NCI-H1417 treated with DMSO at 0.1 percent for 48 hours (cell line): ENCODE measurements at regions not wholly inside any gene's neighbourhood (a gene's known extent, or its start where the extent isn't known, plus 50 kb on each side); places are given as distances from the start of the nearest gene placed in this dataset.
A peak's percentile ranks its signal among the peaks of the same experiment; 100 is the strongest.
"Not testable (repeated sequence)": the region's sequence is repeated elsewhere in the genome, so short reads cannot be mapped to it uniquely, and the experiment has no call there.

Source experiments
- DNase-seq: peaks from one replicate; lab custom pipeline; 2025; lab: John Stamatoyannopoulos, UW

GRCh38 chr2:7759898-7760297, 842.7 kb downstream of the RNF144A start:
- DNase-seq = no peak

- DNase-seq = not testable (repeated sequence)
Observed at GRCh38 chr2:7763418-7763817, 846.2 kb downstream of the RNF144A start.

DNA sequence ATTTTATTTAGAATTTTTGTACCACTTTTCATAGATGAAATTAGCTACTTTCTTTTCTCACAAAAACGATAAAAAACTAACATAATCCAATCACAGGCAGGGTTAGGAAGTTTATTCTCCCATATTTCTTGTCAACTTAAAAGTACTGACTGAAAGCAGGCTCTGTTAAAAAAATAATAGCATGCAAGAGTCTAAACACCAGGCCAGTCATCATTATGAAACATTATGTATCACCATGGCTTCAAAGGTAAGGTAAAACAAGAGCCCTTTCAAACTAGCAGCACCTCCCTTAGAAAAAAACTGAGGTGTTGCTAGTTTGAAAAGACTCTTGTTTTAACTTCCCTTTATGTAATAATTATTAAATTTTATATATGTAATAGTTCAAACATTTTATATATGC, 848.0 kb downstream of the RNF144A start:
- no peak for DNase-seq

DNA sequence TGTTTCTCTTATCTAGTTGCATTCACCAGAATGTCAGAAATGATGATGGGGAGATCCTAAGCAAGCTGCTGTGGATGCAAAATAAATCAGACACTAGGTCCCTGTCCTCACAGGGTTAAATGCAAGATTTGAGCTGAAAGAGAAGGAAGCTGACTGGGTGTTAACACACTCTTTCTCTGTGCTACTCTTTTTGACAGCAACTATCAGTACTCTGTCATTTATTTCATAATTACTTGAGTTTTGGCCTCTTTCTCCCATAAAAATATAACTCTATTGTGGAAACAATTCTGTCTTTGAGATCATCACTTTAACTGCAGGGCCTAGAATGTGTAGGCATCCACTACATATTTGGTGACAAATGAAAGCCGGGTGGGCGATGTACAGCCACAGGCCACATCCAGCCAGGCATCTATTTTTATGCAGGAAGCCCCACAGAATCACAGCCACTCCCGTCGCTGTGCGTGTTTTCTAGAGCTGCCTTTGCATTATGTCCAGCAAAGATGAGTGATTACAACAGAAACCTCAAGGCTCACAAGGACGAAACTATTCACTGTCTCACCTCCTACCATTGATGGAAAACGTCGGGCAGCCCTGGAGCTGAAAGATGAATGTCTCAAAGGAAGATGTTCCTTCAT, 849.0 kb downstream of the RNF144A start:
- no peak for DNase-seq

- DNase-seq = no peak
Observed at GRCh38 chr2:7766978-7767565, 849.9 kb downstream of the RNF144A start.

DNA sequence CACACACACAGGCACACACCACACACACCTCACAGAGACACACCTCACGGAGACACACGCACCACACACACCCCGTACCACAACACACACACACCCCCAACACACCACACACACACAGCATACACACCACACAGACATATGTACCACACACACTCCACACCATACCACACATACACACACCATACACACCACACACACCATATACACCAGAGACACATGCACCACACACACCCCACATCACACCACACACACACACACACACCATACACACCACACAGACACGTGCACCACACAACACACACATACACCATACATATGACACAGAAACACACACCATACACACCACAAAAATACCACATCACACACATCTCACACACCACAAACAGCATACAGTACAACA, 850.7 kb downstream of the RNF144A start:
- DNase-seq = no peak

DNA sequence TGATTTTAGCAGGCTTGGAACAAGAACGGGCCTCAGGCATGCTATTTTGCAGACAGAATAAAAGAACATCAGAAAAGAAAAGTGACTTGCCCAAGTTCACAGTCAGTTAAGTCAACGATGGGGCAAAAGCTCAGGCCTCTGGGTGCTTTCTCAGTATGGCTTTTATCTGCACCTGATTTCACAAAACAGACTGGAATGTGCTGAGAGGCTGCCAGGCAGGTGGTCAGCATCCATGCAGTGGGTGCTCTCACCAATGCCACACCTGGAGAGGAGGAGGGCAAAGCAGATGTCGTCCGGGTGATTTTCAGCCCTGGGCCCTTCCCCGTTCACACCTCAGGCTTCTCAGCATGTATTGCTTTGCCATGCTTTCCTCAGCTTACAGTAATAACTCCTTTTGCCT, 854.6 kb downstream of the RNF144A start:
- DNase-seq = no peak

DNA sequence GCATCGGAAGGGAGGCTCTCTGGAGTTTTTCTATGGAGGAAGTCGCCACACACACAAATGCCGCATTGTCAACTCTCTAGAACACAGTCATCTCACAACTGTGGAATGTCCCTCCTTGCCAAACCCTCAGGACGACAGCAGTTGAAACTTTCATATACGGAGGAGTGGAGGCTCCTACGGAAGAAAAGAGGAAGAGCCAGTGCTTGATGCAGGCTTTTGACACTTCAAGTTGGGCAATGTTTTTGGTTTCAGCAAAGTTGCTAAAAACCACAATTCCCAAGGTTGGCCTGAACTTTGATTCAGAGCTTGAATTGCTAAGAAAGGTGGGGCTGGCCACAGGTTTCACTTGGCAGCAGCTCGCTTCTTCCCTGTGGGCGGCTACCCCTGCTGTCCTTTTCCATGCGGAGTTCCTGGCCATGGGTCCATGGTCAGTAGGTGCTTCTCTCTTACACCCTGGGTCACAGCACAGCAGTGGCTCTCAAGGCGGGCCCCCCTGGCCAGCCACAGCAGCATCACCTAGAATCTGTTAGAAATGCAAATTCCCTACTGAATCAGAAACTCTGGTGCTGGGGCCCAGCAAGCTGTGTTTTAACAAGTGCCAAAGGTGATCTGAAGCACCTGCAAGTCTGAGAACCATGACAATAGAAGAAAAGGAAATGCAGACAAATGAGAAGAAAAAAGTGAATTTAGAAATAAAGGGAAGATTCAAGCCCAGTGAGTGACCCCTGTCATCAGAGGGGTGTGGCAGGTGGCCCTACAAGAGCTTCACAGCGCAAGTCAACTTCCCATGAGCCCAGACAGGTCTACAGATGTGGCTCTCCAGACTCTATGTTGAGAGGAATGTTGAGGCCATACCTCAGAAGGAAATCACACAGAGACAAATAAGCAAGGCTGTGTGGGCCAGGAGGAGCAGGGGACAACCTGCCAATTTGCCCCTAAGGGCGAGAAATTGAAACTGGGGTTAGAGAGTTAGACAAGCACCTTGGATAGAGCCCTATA, 856.4 kb downstream of the RNF144A start:
- DNase-seq = no peak

- no peak for DNase-seq
Observed at GRCh38 chr2:7774481-7774880, 857.3 kb downstream of the RNF144A start.

DNA sequence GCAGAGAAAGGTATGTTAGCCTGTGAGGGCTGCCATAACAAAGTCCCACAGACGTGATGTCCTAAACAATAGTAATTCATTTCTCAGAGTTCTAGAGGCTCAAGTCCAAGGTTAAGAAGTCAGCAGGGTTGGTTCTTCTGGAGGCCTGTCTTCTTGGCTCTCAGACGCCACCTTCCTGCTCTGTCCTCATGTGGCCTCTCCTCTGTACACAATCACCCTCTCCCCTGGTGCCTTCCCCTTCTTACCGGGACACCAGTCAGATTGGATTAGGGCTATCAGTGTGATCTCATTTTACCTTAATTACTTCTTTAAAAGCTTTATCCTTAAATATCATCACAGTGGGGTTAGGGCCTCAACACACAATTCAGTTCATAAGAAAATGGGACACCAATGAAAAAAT, 860.5 kb downstream of the RNF144A start:
- no peak for DNase-seq

DNA sequence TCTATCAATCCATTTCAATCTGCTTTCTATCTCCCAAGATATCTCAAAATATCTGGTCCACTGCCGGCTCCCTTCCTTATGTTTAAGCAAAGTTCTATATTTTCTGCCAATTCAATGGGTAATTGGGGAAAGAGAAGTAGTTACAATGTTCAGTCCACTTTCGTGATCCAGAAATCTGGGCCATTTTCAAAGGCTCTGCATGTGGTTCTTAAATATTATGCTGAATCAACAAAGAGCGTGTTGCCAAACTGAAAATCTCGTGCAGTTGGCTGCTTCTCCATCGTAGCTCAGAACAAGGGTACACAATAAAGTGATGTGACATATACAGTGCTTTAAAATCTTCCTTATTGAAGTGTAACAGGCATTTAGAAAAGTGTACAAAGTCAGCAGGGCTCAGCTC, 863.1 kb downstream of the RNF144A start:
- DNase-seq = no peak

- DNase-seq = no peak
Observed at GRCh38 chr2:7785700-7786099, 868.5 kb downstream of the RNF144A start.

DNA sequence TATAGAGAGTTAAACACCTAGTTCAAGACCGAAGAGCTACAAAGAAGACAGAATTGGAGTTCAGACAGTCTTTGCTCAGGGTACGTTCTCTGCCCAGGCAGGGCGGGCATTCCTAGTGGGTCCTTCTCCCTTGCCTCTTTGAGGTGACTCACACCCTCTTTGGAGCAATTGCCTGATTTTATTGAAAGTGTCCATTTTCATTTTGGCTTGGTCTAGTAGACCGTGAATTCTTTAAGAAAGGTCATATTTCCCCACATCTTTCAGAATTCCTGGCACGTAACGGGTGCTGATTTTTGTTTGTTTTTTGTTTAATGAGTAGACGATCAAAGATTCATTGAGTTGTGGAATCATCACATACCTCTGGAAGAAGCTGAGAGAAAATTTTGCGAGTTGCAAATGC, 871.5 kb downstream of the RNF144A start:
- DNase-seq = no peak

GRCh38 chr2:7792031-7792651, 874.9 kb downstream of the RNF144A start:
- peak; percentile 83 for DNase-seq

- no peak for DNase-seq
Observed at GRCh38 chr2:7795778-7796563, 878.8 kb downstream of the RNF144A start.

- no peak for DNase-seq
Observed at GRCh38 chr2:7800031-7800430, 881.8 kb upstream of the ID2 start.

- DNase-seq = no peak
Observed at GRCh38 chr2:7801212-7801611, 880.6 kb upstream of the ID2 start.

DNA sequence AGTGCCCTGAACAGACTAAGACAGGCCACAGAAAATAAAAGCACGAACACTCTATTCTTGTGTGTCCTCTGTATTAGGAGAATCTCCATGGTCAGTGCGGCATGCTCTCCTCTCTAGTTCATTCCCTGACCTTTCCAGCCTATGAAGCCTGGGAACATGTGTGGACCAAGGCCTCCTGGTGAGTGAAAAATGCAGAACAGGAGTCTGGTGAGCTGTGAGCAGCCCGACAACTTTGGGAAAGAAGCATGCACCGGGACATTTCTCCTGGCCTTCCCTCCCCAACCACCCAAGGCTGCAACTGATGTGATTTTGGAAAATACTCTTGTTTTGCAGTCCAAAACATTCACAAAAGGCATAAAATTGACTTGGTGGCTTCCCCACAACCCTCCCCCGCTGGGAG, 878.3 kb upstream of the ID2 start:
- DNase-seq = no peak

- no peak for DNase-seq
Observed at GRCh38 chr2:7809640-7810039, 872.2 kb upstream of the ID2 start.

GRCh38 chr2:7811073-7811472, 870.8 kb upstream of the ID2 start:
- no peak for DNase-seq

DNA sequence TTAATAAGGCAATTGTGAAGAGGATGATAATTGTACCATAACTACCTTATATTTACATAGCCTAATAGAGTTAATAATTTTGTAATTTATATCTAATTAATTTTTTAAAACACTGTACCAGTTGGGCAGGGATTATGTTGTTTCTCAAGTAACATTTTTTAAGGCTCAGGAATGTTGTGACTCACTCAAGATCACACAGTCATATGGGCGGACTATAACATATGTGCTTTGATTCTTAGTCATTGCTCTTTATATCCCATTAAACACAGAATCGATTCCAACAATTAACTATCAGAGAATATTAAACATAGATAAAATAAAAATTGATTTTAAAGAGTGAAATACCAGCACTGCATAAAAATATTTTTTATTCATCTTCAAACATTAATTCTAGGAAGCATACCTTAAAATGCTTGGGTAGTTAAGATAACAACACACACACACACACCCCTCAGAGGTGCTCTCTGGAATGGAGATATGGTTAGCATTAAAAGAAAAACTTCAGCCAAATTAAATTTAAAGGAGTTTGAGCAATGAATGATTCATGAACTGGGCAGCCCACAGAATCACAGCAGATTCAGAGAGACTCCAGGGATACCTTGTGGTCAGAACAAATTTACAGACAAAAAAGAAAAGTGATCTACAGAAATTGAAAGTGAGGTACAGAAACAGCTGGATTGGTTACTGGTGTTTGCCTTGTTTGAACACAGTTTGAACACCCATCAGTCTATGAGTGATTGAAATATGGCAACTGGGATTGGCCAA, 869.4 kb upstream of the ID2 start:
- no peak for DNase-seq
